Non-pigmented ciliary epithelial cell (primary cell): ENCODE measurements at regions not wholly inside any gene's neighbourhood (a gene's known extent, or its start where the extent isn't known, plus 50 kb on each side); places are given as distances from the start of the nearest gene placed in this dataset.
A peak's percentile ranks its signal among the peaks of the same experiment; 100 is the strongest.

Experiments
- DNase-seq: peaks from one replicate; pipeline ENCODE4 v3.0.0-alpha.2; 2010; ENCODE audit warnings: low read depth

DNA sequence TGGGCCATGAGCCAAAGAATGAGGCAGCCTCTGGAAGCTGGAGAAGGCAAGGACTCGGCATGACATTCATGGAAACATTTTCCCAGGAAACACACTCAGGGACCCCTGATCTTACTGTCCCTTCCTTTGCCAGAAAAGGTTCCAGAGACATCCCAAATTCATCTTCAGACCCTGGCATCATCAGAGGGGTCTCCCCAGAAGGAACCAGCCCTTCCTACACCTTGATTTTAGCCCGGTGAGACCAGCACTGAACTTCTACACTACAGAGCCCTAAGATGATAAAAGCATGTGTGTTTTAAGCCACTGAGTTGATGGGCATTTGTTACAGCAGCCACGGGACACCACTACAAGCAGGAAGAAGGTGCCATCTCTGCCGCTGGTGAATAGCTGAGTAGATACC lies 262.3 kb downstream of the C16orf95 start:
- DNase-seq = no peak

- peak; percentile 10 for DNase-seq
These were observed 261.1 kb downstream of the C16orf95 start for GRCh38 chr16:87056083-87056482.

DNA sequence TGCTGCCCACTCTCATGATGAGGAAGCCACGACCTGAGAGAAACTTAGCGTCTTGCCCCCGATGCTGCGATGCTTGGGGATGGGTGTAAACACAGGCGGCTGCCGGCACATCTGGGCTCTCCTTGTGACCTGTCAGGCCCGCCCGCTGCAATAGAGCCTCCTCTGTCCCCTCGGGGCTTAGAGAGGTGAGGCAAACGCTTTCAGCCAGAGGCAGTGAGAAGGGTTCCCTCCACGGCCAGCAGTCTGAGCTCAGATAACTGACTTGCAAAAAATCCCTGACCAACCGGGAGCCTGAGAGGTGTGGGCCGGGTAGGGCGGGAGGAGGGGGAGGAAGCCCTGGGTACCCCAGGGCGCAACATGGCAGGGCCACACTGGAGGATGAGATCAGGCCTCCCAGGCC lies 260.6 kb downstream of the C16orf95 start:
- no peak for DNase-seq

GRCh38 chr16:87057211-87057881 lies 259.8 kb downstream of the C16orf95 start:
- DNase-seq = no peak

DNA sequence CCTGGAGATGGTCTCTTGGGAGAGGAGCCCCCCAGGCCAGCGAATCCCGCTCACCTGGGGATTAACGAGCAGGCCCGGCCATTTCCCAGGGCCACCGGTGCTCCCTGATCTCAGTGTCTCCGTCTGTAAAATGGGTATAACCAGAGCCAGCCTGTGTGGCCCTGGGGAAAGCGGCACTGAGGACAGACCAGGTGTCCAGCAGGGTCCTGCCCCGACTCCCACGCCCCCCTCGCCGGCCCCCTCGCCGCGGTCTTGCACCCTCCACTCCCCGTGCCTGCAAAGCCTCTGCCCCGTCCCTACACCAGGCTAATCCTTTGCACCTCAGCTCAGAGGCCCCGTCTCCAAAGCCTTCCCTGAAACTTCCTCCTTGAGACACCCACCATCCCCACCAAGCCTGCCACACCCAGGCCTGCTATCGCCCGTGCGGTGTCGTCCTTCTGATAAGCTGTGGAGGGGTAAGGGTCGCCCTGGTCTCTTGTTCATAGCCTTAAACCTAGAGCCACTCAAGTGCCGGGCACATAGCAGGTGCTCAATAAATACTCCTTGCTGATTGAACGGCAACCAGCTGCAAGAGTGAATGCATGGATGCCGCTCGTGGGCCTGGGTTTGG lies 259.1 kb downstream of the C16orf95 start:
- DNase-seq = no peak

- no peak for DNase-seq
These were observed 258.4 kb downstream of the C16orf95 start for GRCh38 chr16:87058728-87059250.

GRCh38 chr16:87060034-87060986 lies 256.9 kb downstream of the C16orf95 start:
- peak; percentile 9 for DNase-seq

GRCh38 chr16:87061243-87061920 lies 255.8 kb downstream of the C16orf95 start:
- no peak for DNase-seq

DNA sequence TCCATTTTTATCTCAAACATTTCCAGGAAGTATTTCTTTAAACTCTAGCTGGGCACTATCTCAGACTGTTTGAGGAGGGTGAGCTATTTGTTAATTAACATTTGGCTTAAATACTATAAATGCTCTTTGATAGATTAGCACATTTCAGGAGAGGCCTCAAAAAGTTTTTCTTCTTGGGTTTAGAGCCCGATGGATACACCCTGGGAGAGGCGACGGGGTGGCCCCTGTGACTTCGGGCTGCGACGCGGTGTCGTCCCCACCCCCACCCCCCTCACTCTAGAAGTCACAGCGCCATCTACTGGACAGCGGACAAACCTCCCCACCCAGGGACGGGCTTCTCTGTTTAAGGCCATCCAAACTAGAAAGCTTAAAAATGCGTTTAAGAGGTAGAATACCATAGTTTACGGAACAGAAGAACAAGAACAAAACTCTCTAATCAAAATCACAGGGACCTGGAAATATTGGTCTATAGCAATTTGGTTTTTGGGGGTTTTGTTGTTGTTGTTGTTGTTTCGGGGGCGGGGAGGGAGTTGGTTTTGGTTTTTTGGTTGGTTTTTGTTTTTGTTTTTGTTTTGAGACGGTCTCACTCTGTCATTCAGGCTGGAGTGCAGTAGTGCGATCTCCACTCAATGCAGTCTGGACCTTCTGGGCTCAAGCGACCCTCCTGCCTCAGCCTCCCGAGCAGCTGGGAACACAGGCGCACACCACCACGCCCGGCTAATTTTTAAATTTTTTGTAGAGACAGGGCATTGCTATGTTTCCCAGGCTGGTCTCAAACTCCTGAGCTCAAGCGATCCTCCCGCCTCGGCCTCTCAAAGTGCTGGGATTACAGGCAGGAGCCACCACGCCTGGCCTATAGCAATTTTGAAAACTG lies 254.4 kb downstream of the C16orf95 start:
- no peak for DNase-seq

DNA sequence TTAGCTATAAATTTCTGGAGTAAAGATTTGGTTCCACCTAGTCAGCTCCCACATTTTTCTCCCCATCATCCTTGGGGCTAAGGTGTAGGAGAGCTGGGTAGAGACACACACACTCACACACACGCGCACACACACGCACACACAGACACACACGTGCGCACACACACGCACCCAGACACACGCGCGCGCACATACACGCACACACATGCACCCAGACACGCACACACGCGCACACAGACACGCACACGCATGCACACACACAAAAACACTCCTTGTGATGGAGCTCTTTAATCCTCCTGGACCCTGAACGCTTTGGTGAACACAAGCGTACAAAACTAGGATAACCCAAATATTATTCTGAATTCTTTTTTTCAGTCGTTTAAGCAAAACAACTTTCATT lies 253.6 kb downstream of the C16orf95 start:
- DNase-seq = no peak

DNA sequence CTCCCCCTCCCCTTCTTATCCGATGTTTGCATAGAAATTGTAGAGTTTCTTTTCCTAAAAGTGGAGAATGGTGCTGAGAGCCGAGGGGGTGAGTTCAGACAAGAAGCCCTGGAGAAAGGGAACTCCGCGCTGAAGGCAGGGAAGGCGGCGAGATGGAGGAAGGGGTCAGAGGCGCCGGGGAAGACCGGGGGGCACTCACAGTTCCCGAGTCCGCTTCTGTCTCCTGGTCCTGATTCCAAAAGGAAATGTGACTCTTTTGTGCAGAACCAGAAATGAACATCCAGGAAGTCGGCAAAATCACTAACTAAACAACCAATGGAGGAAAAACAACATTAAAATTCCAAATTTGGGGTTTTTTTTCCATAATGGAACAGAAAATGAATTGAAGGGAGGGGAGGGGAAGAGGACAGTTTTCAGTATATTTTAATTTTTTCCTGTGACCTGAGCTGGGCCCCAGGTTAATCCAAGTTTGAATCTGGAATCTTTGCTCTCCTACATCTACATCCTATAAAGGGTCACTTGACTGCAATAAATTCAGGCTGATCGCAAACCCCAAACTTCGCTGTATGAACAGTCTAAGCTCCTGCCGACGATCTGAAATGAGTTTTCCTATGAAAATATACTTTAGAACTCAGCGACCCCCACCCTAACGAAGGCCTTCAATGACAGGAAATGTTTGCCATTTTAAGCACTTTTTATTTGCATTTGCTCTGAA lies 252.3 kb downstream of the C16orf95 start:
- no peak for DNase-seq

DNA sequence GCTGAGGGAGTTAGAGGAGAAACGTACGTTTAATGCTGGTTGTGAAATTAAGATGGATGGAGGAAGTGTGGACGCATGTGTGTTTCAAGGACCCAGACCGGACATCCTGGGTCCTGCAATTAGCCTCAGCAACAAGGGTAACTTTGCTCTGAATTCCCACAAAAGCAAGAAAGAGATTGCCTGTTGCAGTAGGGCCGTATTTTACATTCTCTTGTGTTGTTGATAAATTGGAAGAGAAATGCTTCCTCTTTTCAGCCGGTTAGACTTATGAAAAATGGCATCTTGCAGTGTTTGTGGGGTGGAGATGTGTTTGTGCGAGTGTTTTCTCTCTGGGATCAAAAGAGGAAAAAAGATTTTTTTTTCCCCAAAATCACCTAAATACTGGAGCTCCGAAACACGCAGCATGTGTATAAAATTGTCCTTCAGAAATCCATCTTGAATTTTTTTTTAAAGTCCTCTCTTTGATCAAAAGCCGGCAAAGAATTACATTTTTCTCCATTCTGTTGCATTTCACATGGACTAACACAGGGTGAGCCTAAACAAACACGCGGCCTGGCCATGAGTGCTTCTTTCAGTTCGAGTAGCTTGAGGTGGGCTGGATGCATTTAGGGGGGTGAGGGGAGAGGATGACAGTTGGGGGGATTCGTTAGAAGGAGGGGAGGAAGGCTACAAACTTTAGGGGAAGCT lies 251.6 kb downstream of the C16orf95 start:
- DNase-seq = no peak

- no peak for DNase-seq
These were observed 250.8 kb downstream of the C16orf95 start for GRCh38 chr16:87066133-87067002.

DNA sequence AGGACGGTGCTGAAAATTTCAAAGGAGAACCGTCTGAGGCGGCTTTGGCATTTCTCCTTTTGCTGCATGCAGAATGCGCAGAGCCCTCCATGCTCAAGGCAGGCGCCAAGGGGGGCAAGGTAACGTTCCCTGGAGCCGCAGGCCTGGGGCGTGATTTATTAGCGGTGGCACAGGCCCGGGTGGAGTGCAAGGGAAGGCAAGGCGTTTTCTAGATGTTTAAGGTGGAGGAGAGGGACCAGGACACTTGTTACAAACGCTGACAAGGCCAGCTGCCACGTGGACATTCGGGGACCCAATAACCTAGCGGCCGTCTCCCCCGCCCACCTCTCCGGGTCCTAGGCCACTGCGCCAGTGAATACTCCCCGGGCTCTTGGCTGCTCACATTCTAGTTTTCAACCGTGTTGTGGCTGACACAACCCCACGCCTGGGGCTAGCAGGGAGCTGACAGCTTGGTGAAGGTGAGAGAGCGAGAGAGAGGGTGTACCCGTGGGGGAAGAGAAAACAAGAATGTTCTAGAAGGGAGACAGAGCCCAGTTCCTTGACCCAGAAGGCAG lies 250.1 kb downstream of the C16orf95 start:
- DNase-seq = no peak

DNA sequence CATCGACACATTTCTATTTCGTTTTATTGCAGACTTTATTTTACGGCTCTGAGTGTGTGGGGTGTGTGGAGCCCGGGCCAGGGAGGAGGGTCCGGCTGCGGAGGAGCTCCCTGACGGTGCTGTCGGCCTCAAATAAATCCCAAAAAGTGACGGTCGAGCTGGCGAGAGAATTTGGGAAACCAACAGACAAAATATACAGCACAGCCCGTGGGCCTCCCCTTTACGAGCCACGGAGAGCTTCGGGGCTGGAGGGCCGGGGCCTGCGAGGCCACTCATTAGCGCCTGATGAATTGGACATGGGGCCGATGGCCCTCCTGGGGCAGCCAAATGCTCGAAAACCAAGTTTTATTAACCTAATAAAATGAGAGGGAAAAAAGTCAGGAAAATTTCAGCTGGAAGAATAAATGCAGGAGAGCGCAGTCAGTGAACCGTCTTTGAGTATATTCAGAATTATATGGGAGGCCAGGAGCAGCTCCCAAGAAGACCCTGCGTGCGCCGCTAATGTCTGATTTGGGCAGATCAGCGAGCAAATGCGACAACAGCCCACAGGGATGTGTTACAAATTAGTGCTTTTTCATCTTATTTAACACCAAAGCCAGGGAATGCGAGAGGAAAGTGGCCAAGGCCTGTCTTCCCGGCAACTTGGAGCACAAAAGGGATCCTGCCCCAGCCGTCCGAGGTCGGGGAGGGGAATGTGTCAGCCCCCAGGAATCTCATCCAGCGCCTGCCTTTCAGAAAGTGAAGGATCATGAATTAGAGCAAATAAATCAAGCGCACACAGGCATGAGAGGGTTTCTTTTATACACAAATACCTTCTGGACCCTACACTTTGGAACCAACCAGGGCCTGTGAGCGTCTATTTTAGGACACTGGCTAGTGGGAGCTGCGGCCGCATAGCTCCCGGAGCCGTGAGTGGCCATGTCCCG lies 249.1 kb downstream of the C16orf95 start:
- DNase-seq = no peak

DNA sequence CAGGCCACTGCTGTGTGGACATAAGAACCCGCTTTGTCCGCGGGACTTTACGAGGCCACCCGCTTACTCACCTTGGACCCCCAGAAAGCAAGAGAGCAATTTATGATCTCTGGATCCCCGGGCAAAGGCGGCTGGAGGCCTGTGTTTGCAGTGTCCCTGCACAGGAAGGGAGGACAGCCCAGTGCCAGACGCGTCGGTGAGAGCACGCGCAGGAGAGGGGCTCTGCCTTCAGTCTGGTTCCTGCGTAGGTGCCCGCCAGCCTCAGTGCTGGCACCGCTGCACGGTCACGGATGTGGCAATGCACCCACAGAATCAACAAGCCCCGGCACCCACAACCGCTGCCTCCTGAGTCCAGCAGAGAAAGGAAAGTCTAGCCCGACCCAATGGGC lies 248.4 kb downstream of the C16orf95 start:
- DNase-seq = no peak

DNA sequence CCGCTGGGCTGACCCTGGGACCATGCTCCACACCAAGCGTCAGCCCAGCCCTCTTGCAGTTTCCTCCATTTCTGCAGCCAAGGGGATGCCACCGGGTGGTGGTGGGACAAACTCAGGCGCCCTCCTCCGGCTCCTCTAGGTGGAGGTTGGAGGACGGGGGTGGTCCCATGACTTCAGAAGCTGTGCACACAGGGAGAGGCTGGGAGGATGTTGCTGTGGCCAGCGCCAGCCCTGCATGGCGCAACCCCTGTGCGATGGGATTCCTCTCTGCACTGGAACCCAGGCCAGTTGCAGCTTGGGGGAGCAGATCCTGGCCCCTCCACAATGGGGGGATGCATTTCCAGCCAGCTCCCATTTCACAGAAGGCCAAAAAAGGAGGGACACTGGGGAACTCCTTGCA lies 246.5 kb downstream of the C16orf95 start:
- DNase-seq = no peak
